ENCODE measurements at regions not wholly inside any gene's neighbourhood (a gene's known extent, or its start where the extent isn't known, plus 50 kb on each side); places are given as distances from the start of the nearest gene placed in this dataset.

- no peak for TF ChIP-seq ZBTB33 (IDR thresholded peaks at IDR 0.05)
- no peak for TF ChIP-seq JUND (IDR thresholded peaks at IDR 0.05)
These were observed 190.0 kb downstream of the PTPN20 start for GRCh38 chr10:47101196-47101595.

All from liver (tissue), 2 donors.